ENCODE measurements at regions not wholly inside any gene's neighbourhood (a gene's known extent, or its start where the extent isn't known, plus 50 kb on each side); places are given as distances from the start of the nearest gene placed in this dataset.

DNA sequence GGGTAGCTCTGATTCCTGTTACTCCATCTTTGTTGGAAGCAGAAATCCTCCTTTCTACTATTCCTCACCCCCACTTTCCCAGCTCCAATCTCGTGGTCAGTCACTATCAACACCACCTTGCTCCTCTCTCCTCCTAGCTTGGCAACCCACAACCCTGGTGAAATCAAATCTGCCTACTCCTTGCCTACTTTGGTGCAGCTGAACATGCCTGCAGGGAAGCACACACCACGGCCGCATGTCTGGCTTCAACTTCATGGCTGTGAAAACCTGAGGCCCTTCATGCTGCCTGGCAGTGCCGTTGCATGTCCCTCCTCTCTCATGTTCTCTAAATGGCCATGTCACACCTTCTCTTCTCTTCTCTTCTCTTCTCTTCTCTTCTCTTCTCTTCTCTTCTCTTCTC lies 112.4 kb upstream of the FOXA2 start:
- TF ChIP-seq EZH2phosphoT487 (IDR thresholded peaks at IDR 0.05) (no peak), EZH2 (IDR thresholded peaks at IDR 0.05) (no peak)
- TF ChIP-seq, protein P1, sequence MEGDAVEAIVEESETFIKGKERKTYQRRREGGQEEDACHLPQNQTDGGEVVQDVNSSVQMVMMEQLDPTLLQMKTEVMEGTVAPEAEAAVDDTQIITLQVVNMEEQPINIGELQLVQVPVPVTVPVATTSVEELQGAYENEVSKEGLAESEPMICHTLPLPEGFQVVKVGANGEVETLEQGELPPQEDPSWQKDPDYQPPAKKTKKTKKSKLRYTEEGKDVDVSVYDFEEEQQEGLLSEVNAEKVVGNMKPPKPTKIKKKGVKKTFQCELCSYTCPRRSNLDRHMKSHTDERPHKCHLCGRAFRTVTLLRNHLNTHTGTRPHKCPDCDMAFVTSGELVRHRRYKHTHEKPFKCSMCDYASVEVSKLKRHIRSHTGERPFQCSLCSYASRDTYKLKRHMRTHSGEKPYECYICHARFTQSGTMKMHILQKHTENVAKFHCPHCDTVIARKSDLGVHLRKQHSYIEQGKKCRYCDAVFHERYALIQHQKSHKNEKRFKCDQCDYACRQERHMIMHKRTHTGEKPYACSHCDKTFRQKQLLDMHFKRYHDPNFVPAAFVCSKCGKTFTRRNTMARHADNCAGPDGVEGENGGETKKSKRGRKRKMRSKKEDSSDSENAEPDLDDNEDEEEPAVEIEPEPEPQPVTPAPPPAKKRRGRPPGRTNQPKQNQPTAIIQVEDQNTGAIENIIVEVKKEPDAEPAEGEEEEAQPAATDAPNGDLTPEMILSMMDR (IDR thresholded peaks at IDR 0.05): no peak
